ENCODE measurements at regions not wholly inside any gene's neighbourhood (a gene's known extent, or its start where the extent isn't known, plus 50 kb on each side); places are given as distances from the start of the nearest gene placed in this dataset.

- Histone ChIP-seq H3K36me3 (ENCODE audit: control insufficient read depth, insufficient read depth, low read length) (no peaks in the 10 kb centered on the region), H3K9me1 (ENCODE audit: control insufficient read depth, insufficient read depth, low read length) (no peaks in the 10 kb centered on the region), H2AFZ (ENCODE audit: low read depth, low read length) (no peak overlapping the region), H4K20me1 (replicated peaks; ENCODE audit: control insufficient read depth, insufficient read depth, low read length) (no peaks in the 10 kb centered on the region), H3K4me3 (no peak overlapping the region), H3K27me3 (ENCODE audit: control insufficient read depth in 2 of 2, insufficient read depth in 2 of 2, low read length in 2 of 2) (no peaks in the 10 kb centered on the region), H3K79me2 (ENCODE audit: control insufficient read depth, insufficient read depth, low read length) (no peaks in the 10 kb centered on the region), H3K9me3 (replicated peaks; ENCODE audit: control insufficient read depth, insufficient read depth, low read depth, low read length) (no peaks in the 10 kb centered on the region), H3K27ac (ENCODE audit: extremely low read depth, low read depth, low read length) (no peak overlapping the region), H3K9ac (ENCODE audit: insufficient read depth in 1 of 2, low read depth in 2 of 2, low read length in 2 of 2) (no peak overlapping the region), H3K4me1 (replicated peaks in 1 of 2; ENCODE audit: control insufficient read depth in 2 of 2, insufficient read depth in 2 of 2, low read length in 2 of 2) (no peaks in the 10 kb centered on the region), H3K4me2 (ENCODE audit: insufficient read depth, low read length) (no peak overlapping the region)
- in situ Hi-C loops (cut with MboI), result no loop called here
- WGBS (ENCODE audit: insufficient coverage, low coverage, missing lambda C conversion rate), result no CpG with 5 or more reads among the region's 1 CpG
- no peak for FAIRE-seq
- ATAC-seq, result no peak
- POLR2A ChIA-PET, result no interaction called here
- DNase-seq (ENCODE audit: extremely low read depth in 1 of 4, low spot score in 3 of 4), result no peak
- CTCF ChIA-PET (ENCODE audit: low intra/inter-chr PET ratio), result no interaction called here
- BruUV-seq (replicated peaks), result no TSS peak
- intact Hi-C loops (cut with micrococcal nuclease), result no loop called here
- TF ChIP-seq ZNF24 (IDR thresholded peaks at IDR 0.05), result no peak
- no peak for TF ChIP-seq SMARCB1 (IDR thresholded peaks at IDR 0.05; ENCODE audit: insufficient read length, low read depth)
- TF ChIP-seq THRB (CRISPR knock-in tag; conservative IDR thresholded peaks at IDR 0.05), result no peak
- no peak for TF ChIP-seq ZFX (CRISPR knock-in tag; IDR thresholded peaks at IDR 0.05)
- TF ChIP-seq HDAC6 (IDR thresholded peaks at IDR 0.05; ENCODE audit: low read depth, low read length), result no peak
These were observed 458.8 kb downstream of the PIK3C3 start for GRCh38 chr18:42413870-42414269.
